ENCODE measurements at regions not wholly inside any gene's neighbourhood (a gene's known extent, or its start where the extent isn't known, plus 50 kb on each side); places are given as distances from the start of the nearest gene placed in this dataset.

- H3K27me3 ChIP-seq, result no peaks in the 10 kb centered on the region
- H3K36me3 ChIP-seq (replicated peaks in 1 of 2; ENCODE audit: insufficient read depth in 1 of 2, low read depth in 2 of 2), result no peaks in the 10 kb centered on the region
- intact Hi-C loops (cut with DNase I), result no loop called here
- DNase-seq (no peak), ATAC-seq (no peak)
- H3K4me1 ChIP-seq, result no peaks in the 10 kb centered on the region
- 65% methylated on average over 8 of the region's 8 CpGs; no CpG with 5 or more reads in 1 of the 2 donors for WGBS, 2 donors
- no peaks in the 10 kb centered on the region for H3K9me3 ChIP-seq
- TF ChIP-seq CTCF (IDR thresholded peaks at IDR 0.05) (no peak), POLR2A (IDR thresholded peaks at IDR 0.05) (no peak)
- H3K27ac ChIP-seq, result no peak overlapping the region
- H3K4me3 ChIP-seq, result no peak overlapping the region
Observed at GRCh38 chr9:131809941-131810344, 70.1 kb upstream of the RAPGEF1 start.

- TF ChIP-seq POLR2A (IDR thresholded peaks at IDR 0.05) (no peak), CTCF (IDR thresholded peaks at IDR 0.05) (no peak)
- no peak for ATAC-seq
- no peaks in the 10 kb centered on the region for H3K27me3 ChIP-seq
Observed at GRCh38 chr9:131808291-131808690, 68.4 kb upstream of the RAPGEF1 start.

GRCh38 chr9:131807144-131807983, 67.5 kb upstream of the RAPGEF1 start:
- TF ChIP-seq CTCF (IDR thresholded peaks at IDR 0.05), result no peak
- DNase-seq (no peak), ATAC-seq (no peak)
- intact Hi-C loops (cut with DNase I), result no loop called here
- no peak overlapping the region for H3K4me3 ChIP-seq
- H3K4me1 ChIP-seq, result no peaks in the 10 kb centered on the region
- no peaks in the 10 kb centered on the region for H3K9me3 ChIP-seq
- H3K27me3 ChIP-seq, result no peaks in the 10 kb centered on the region
- 9 to 13% methylated on average over 16 to 19 of the region's 19 CpGs for WGBS, 2 donors
- no peak overlapping the region for H3K27ac ChIP-seq
- H3K36me3 ChIP-seq (replicated peaks in 1 of 2; ENCODE audit: insufficient read depth in 1 of 2, low read depth in 2 of 2), result no peaks in the 10 kb centered on the region

More at GRCh38 chr9:131808291-131808690, 68.4 kb upstream of the RAPGEF1 start:
- Histone ChIP-seq H3K4me3 (no peak overlapping the region), H3K36me3 (replicated peaks in 1 of 2; ENCODE audit: insufficient read depth in 1 of 2, low read depth in 2 of 2) (no peaks in the 10 kb centered on the region), H3K27ac (no peak overlapping the region), H3K4me1 (no peaks in the 10 kb centered on the region), H3K9me3 (no peaks in the 10 kb centered on the region)
- 59 to 79% methylated on average over 3 to 7 of the region's 7 CpGs for WGBS, 2 donors
- intact Hi-C loops (cut with DNase I), result no loop called here
- DNase-seq, result no peak

GRCh38 chr9:131805803-131806202, 65.9 kb upstream of the RAPGEF1 start:
- Histone ChIP-seq H3K4me3 (no peak overlapping the region), H3K27ac (no peak overlapping the region), H3K4me1 (no peaks in the 10 kb centered on the region), H3K27me3 (no peaks in the 10 kb centered on the region), H3K9me3 (no peaks in the 10 kb centered on the region), H3K36me3 (replicated peaks in 1 of 2; ENCODE audit: insufficient read depth in 1 of 2, low read depth in 2 of 2) (no peaks in the 10 kb centered on the region)
- TF ChIP-seq POLR2A (IDR thresholded peaks at IDR 0.05), result no peak
- no peak for TF ChIP-seq CTCF (IDR thresholded peaks at IDR 0.05)
- DNase-seq, result no peak
- ATAC-seq, result no peak
- WGBS, 2 donors, result 53 to 62% methylated on average over 8 of the region's 8 CpGs
- intact Hi-C loops (cut with DNase I), result no loop called here

GRCh38 chr9:131804826-131805225, 65.0 kb upstream of the RAPGEF1 start:
- intact Hi-C loops (cut with DNase I), result no loop called here
- H3K4me3 ChIP-seq, result no peak overlapping the region
- no peaks in the 10 kb centered on the region for H3K9me3 ChIP-seq
- ATAC-seq (no peak), DNase-seq (no peak)
- no peak for TF ChIP-seq POLR2A (IDR thresholded peaks at IDR 0.05)
- no peak for TF ChIP-seq CTCF (IDR thresholded peaks at IDR 0.05)
- no peaks in the 10 kb centered on the region for H3K27me3 ChIP-seq
- H3K27ac ChIP-seq, result no peak overlapping the region
- no peaks in the 10 kb centered on the region for H3K4me1 ChIP-seq
- H3K36me3 ChIP-seq (replicated peaks in 1 of 2; ENCODE audit: insufficient read depth in 1 of 2, low read depth in 2 of 2), result no peaks in the 10 kb centered on the region
- 48 to 58% methylated on average over 1 to 3 of the region's 3 CpGs for WGBS, 2 donors

All from body of pancreas (tissue), 4 donors.